WI38 (cell line): ENCODE measurements at regions not wholly inside any gene's neighbourhood (a gene's known extent, or its start where the extent isn't known, plus 50 kb on each side); places are given as distances from the start of the nearest gene placed in this dataset.
"Not testable (repeated sequence)": the region's sequence is repeated elsewhere in the genome, so short reads cannot be mapped to it uniquely, and the experiment has no call there.

Experiments used
- H3K4me3 ChIP-seq: 2 replicates; pipeline ENCODE4 v1.5.1; 2011; ENCODE audit warnings: low read depth, mild to moderate bottlenecking, control low read depth, low read length
- CTCF ChIP-seq: IDR thresholded peaks from 2 replicates; pipeline ENCODE4 v1.5.1; 2012; ENCODE audit warnings: low read depth, mild to moderate bottlenecking, control low read depth, low read length

DNA sequence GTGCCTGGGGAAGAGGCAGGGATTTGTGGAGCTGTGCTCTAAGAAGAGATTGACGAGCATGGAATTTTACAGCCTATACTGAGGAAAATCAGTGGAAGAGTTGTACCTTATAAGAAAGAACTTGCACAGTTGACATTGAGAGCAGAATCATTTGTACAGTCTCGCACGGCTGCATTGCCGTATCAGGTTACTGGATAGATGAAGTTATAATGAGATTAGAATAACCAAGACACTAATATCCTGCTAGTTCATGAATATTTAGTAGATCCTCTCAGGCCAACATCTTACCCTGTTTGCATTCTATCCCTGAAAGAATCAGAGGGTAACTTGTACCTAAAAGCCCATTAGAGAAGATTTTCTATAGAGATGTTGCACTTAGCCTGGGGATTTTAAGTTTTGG, 447.1 kb downstream of the PREX1 start:
- H3K4me3 ChIP-seq, result no peak overlapping the region
- no peak for TF ChIP-seq CTCF

DNA sequence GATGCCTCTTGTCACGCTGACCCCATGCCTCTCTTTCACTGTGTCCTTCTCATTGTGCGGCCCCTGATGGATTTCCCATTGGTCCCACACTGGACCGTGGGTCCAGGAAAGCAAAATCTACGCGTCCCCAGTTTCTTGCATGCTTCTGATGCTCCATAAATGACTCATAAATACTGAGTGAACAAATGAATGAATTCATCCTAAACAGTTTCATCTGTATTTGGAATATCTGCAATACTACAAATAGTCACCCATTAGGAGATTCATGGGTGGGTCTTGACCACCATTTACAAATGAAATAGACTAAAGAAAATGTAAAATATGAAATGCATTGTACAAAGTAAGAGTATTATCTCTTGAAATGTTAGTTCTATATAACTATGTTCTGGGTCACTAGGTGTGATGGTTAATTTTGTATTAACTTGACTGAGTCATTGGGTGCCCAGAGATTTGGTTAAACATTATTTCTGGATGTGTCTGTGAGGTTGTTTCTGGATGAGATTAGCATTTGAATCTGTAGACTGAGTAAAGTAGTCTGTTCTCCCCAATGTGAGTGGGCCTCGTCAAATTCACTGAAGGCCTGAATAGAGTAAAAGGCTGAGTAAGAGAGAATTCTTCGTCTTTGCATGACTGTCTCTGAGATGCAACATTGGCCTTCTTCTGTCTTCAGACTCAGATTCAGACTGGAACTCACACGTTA, 448.7 kb downstream of the PREX1 start:
- no peak overlapping the region for H3K4me3 ChIP-seq
- TF ChIP-seq CTCF, result no peak

GRCh38 chr20:48377940-48378339, 449.9 kb downstream of the PREX1 start:
- H3K4me3 ChIP-seq, result no peak overlapping the region
- no peak for TF ChIP-seq CTCF

DNA sequence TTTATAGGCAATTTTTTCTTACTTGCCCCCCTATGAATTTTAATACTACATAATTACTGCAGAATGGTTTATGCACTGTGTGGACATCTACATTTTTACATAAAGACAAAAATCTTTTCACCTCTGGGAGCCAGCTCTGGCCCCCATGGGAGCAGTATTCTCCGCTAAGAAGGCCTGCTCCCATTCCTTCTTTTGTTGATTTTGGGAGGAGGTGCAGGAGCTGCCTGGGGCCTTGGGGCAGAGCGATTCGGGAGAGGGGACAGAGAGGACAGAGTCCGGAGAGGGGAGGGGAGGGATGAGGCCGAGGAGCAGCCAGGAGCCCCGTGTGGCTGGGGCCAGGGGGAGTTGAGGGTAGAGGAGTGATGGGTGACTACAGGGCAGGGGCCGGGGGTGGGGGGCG, 452.0 kb downstream of the PREX1 start:
- H3K4me3 ChIP-seq, result no peak overlapping the region
- no peak for TF ChIP-seq CTCF

DNA sequence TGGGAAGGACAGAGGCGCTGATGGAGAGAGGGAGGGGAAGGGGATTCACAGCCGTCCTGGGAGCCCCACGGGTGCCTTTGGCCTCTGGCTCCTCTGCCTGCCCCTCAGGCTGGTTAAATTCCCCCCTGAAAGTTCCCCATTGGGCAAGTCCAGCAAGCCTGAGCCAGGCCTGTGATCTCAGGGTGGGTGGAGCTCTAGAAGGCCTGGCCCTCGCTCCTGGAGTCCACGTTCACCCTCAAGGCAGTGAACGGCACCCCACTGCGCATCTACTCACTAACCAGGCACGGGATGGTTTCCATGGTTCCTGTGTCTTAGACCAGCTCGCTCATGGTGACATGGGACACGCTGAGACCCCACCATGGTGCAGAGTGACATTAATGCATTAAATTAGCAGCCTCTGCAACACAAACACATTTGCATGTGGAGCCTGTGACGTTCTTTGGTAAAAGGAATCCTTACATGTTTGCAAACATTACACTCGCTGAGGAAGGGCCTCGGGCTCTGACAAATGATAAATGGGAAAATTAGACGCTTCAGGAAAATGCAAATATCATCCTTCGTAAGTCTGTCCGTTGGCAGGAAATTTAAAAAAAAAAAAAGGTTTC, 452.7 kb downstream of the PREX1 start:
- TF ChIP-seq CTCF, result no peak
- H3K4me3 ChIP-seq, result no peak overlapping the region

- not testable (repeated sequence) for H3K4me3 ChIP-seq
Observed at GRCh38 chr20:48374031-48374907, 453.5 kb downstream of the PREX1 start.

GRCh38 chr20:48373555-48373934, 454.3 kb downstream of the PREX1 start:
- TF ChIP-seq CTCF, result no peak
- no peak overlapping the region for H3K4me3 ChIP-seq

- not testable (repeated sequence) for H3K4me3 ChIP-seq
Observed at GRCh38 chr20:48372851-48373554, 454.8 kb downstream of the PREX1 start.
